ENCODE measurements at regions not wholly inside any gene's neighbourhood (a gene's known extent, or its start where the extent isn't known, plus 50 kb on each side); places are given as distances from the start of the nearest gene placed in this dataset.

- H3K27ac Mint-ChIP-seq, result no peak overlapping the region
- H3K27me3 Mint-ChIP-seq (ENCODE audit: low read depth), result peaks cover 60% of the 10 kb centered on the region
- peaks cover 23% of the 10 kb centered on the region for H3K4me1 Mint-ChIP-seq
- H3K36me3 Mint-ChIP-seq, result no peaks in the 10 kb centered on the region
- no peak overlapping the region for H3K4me3 Mint-ChIP-seq
- peak; percentile 53 to 84 for DNase-seq (ENCODE audit: low spot score in 2 of 2, unreplicated experiment in 2 of 2)
- H3K9me3 Mint-ChIP-seq, result no peaks in the 10 kb centered on the region
- peak; percentile 91 for TF ChIP-seq CTCF (IDR thresholded peaks at IDR 0.05; ENCODE audit: unreplicated experiment)
Observed at GRCh38 chr2:121076885-121077549, 208.0 kb downstream of the TFCP2L1 start.

- Mint-ChIP-seq H3K9me3 (no peaks in the 10 kb centered on the region), H3K36me3 (no peaks in the 10 kb centered on the region), H3K27ac (no peak overlapping the region), H3K4me3 (no peak overlapping the region), H3K27me3 (ENCODE audit: low read depth) (peaks cover 64% of the 10 kb centered on the region), H3K4me1 (peaks cover 23% of the 10 kb centered on the region)
- DNase-seq (ENCODE audit: low spot score in 2 of 2, unreplicated experiment in 2 of 2), result no peak
- TF ChIP-seq CTCF (IDR thresholded peaks at IDR 0.05; ENCODE audit: unreplicated experiment), result no peak
Observed at GRCh38 chr2:121078899-121079298, 206.1 kb downstream of the TFCP2L1 start.

GRCh38 chr2:121080013-121080772, 204.8 kb downstream of the TFCP2L1 start:
- Mint-ChIP-seq H3K27ac (no peak overlapping the region), H3K4me3 (no peak overlapping the region), H3K36me3 (no peaks in the 10 kb centered on the region), H3K4me1 (peaks cover 13% of the 10 kb centered on the region), H3K27me3 (ENCODE audit: low read depth) (peaks cover 58% of the 10 kb centered on the region), H3K9me3 (no peaks in the 10 kb centered on the region)
- peak; percentile 98 for TF ChIP-seq CTCF (IDR thresholded peaks at IDR 0.05; ENCODE audit: unreplicated experiment)
- DNase-seq (ENCODE audit: low spot score in 2 of 2, unreplicated experiment in 2 of 2), result peak in 1 of 2 experiments; percentile 90

GRCh38 chr2:121081701-121082100, 203.3 kb downstream of the TFCP2L1 start:
- Mint-ChIP-seq H3K36me3 (no peaks in the 10 kb centered on the region), H3K27me3 (ENCODE audit: low read depth) (peaks cover 44% of the 10 kb centered on the region), H3K27ac (no peak overlapping the region), H3K4me1 (peaks cover 2% of the 10 kb centered on the region), H3K4me3 (no peak overlapping the region), H3K9me3 (no peaks in the 10 kb centered on the region)
- no peak for TF ChIP-seq CTCF (IDR thresholded peaks at IDR 0.05; ENCODE audit: unreplicated experiment)
- no peak for DNase-seq (ENCODE audit: low spot score in 2 of 2, unreplicated experiment in 2 of 2)

GRCh38 chr2:121082191-121082590, 202.8 kb downstream of the TFCP2L1 start:
- Mint-ChIP-seq H3K27ac (no peak overlapping the region), H3K27me3 (ENCODE audit: low read depth) (peaks cover 40% of the 10 kb centered on the region), H3K9me3 (no peaks in the 10 kb centered on the region), H3K36me3 (no peaks in the 10 kb centered on the region), H3K4me1 (no peaks in the 10 kb centered on the region), H3K4me3 (no peak overlapping the region)
- DNase-seq (ENCODE audit: low spot score in 2 of 2, unreplicated experiment in 2 of 2), result no peak
- TF ChIP-seq CTCF (IDR thresholded peaks at IDR 0.05; ENCODE audit: unreplicated experiment), result no peak
